NT2/D1 (cell line): ENCODE measurements at regions not wholly inside any gene's neighbourhood (a gene's known extent, or its start where the extent isn't known, plus 50 kb on each side); places are given as distances from the start of the nearest gene placed in this dataset.

Source experiments
- SUZ12 ChIP-seq: IDR thresholded peaks from 2 replicates; pipeline ENCODE4 v1.6.1; 2011; ENCODE audit not compliant: insufficient read length, insufficient read depth; ENCODE audit errors: extremely low read depth
- YY1 ChIP-seq: IDR thresholded peaks from 2 replicates; pipeline ENCODE4 v1.6.1; 2011; ENCODE audit not compliant: insufficient read length, insufficient read depth

DNA sequence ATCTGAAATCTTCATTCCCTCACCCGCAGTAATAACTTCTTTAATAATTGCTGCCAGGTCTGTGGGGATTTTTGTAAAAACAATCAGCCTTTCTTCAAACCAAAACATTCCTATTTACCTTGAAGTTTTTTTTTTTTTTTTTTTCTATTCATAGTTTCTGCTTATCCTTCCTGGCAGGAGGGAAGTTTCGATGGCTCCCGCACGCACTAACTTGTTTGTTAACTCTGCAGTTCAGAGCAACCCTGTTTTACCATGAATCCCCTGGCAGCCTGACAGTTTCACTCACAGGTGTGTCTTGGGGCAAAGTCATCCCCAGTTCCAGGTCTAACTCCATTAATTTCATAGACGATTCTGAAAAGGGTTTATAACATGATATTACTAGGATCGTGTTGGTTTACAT is 149.3 kb downstream of the KLF6 start:
- TF ChIP-seq SUZ12 (no peak), YY1 (no peak)
